Loucy (cell line): ENCODE measurements at regions not wholly inside any gene's neighbourhood (a gene's known extent, or its start where the extent isn't known, plus 50 kb on each side); places are given as distances from the start of the nearest gene placed in this dataset.

Source experiments
- EZH2phosphoT487 ChIP-seq: fragments of 200-600 bp; IDR thresholded peaks from 2 replicates; pipeline ENCODE4 v1.6.1; 2018; ENCODE audit warnings: antibody characterized with exemption, mild to moderate bottlenecking, moderate library complexity, borderline replicate concordance
- TF ChIP-seq, protein P1 (sequence below): fragments of 200-600 bp; sonication (generic); conservative IDR thresholded peaks from 2 replicates; pipeline ENCODE4 v1.5.1; 2014; ENCODE audit warnings: mild to moderate bottlenecking, antibody characterized with exemption, low read length

DNA sequence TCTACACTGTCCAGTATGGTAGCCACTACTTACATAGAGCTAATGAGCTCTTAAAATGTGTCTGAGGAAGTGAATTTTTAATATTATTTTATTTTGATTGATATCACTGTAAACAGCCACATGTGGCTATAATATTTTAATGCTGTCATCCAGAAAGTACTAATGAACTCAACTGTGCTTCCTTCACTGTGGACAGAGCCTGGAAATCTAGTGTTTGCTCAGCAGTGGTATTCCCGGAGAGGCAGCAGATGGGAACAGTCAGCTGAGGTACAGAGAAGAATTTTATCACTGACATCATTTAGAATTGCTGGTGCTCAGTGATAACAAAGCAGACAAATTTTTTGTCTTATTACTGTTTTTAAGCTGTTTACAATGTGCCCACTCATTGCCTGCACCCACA is 68.7 kb upstream of the ACP3 start:
- TF ChIP-seq, protein P1, sequence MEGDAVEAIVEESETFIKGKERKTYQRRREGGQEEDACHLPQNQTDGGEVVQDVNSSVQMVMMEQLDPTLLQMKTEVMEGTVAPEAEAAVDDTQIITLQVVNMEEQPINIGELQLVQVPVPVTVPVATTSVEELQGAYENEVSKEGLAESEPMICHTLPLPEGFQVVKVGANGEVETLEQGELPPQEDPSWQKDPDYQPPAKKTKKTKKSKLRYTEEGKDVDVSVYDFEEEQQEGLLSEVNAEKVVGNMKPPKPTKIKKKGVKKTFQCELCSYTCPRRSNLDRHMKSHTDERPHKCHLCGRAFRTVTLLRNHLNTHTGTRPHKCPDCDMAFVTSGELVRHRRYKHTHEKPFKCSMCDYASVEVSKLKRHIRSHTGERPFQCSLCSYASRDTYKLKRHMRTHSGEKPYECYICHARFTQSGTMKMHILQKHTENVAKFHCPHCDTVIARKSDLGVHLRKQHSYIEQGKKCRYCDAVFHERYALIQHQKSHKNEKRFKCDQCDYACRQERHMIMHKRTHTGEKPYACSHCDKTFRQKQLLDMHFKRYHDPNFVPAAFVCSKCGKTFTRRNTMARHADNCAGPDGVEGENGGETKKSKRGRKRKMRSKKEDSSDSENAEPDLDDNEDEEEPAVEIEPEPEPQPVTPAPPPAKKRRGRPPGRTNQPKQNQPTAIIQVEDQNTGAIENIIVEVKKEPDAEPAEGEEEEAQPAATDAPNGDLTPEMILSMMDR = no peak
- TF ChIP-seq EZH2phosphoT487 = no peak
